ENCODE measurements at regions not wholly inside any gene's neighbourhood (a gene's known extent, or its start where the extent isn't known, plus 50 kb on each side); places are given as distances from the start of the nearest gene placed in this dataset.

- DNase-seq (ENCODE audit: low read depth, low spot score): no peak
- Mint-ChIP-seq H3K36me3 (ENCODE audit: low read depth) (no peaks in the 10 kb centered on the region), H3K9me3 (peaks cover 8% of the 10 kb centered on the region), H3K4me1 (peaks cover 9% of the 10 kb centered on the region), H3K27me3 (ENCODE audit: low read depth) (no peaks in the 10 kb centered on the region), H3K27ac (ENCODE audit: unreplicated experiment) (no peak overlapping the region), H3K4me3 (no peak overlapping the region)
- TF ChIP-seq CTCF (conservative IDR thresholded peaks at IDR 0.05): no peak
Measured at GRCh38 chr9:23524607-23525155, 301.4 kb downstream of the ELAVL2 start.

DNA sequence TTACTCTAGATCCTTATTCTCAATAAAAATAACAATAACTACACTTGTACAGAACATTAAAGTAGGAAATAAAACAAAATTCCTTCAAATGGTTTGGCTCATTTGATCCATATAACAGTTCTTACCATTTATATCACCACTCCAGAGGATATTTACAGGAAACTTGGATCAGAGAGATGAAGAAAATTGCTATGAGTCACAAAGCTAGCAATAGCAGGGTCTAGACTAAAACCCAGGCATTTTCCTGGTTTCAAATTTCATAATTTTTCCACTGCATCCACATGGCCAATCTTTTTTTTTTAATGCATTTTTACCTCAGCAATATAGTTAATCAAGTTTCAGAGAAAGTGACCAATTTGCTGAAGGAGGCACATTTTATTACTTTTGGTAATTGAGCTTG, 299.2 kb downstream of the ELAVL2 start:
- H3K27ac Mint-ChIP-seq (ENCODE audit: unreplicated experiment): no peak overlapping the region
- H3K27me3 Mint-ChIP-seq (ENCODE audit: low read depth): no peaks in the 10 kb centered on the region
- H3K36me3 Mint-ChIP-seq (ENCODE audit: low read depth): no peaks in the 10 kb centered on the region
- peaks cover 9% of the 10 kb centered on the region for H3K9me3 Mint-ChIP-seq
- peaks cover 9% of the 10 kb centered on the region for H3K4me1 Mint-ChIP-seq
- TF ChIP-seq CTCF (conservative IDR thresholded peaks at IDR 0.05): no peak
- no peak overlapping the region for H3K4me3 Mint-ChIP-seq
- no peak for DNase-seq (ENCODE audit: low read depth, low spot score)

DNA sequence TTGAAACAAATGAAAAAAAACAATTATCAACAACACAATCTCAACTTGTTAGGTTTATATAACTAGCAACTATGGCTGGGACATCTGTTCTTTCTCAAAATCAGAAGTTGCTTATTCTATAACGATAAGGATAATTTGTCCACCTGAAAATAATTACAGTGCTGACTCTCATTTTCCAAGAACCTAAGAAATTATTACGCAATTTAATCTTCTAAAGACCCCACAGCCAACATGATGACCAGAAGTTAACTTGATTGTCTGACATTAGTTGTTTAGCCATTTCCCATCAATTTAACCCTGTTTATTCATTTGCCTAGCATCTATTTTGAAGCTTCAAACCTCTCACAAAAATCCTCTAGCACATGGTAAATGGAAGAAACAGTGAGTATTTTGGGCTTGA, 293.8 kb downstream of the ELAVL2 start:
- Mint-ChIP-seq H3K27ac (ENCODE audit: unreplicated experiment) (no peak overlapping the region), H3K4me3 (no peak overlapping the region), H3K27me3 (ENCODE audit: low read depth) (no peaks in the 10 kb centered on the region), H3K9me3 (peaks cover 9% of the 10 kb centered on the region), H3K4me1 (peaks cover 31% of the 10 kb centered on the region), H3K36me3 (ENCODE audit: low read depth) (no peaks in the 10 kb centered on the region)
- no peak for DNase-seq (ENCODE audit: low read depth, low spot score)
- TF ChIP-seq CTCF (conservative IDR thresholded peaks at IDR 0.05): no peak

- DNase-seq (ENCODE audit: low read depth, low spot score): peak; percentile 62
- TF ChIP-seq CTCF (conservative IDR thresholded peaks at IDR 0.05): no peak
- peak overlapping the region; percentile 72 for H3K27ac Mint-ChIP-seq (ENCODE audit: unreplicated experiment)
- H3K4me1 Mint-ChIP-seq: peaks cover 53% of the 10 kb centered on the region
- no peaks in the 10 kb centered on the region for H3K9me3 Mint-ChIP-seq
- H3K27me3 Mint-ChIP-seq (ENCODE audit: low read depth): no peaks in the 10 kb centered on the region
- H3K4me3 Mint-ChIP-seq: peak overlapping the region; percentile 77
- no peaks in the 10 kb centered on the region for H3K36me3 Mint-ChIP-seq (ENCODE audit: low read depth)
Measured at GRCh38 chr9:23537192-23538066, 288.6 kb downstream of the ELAVL2 start.

GRCh38 chr9:23538067-23538402, 288.0 kb downstream of the ELAVL2 start:
- TF ChIP-seq CTCF (conservative IDR thresholded peaks at IDR 0.05): no peak
- H3K36me3 Mint-ChIP-seq (ENCODE audit: low read depth): no peaks in the 10 kb centered on the region
- H3K27ac Mint-ChIP-seq (ENCODE audit: unreplicated experiment): peak overlapping the region; percentile 72
- no peaks in the 10 kb centered on the region for H3K9me3 Mint-ChIP-seq
- peaks cover 54% of the 10 kb centered on the region for H3K4me1 Mint-ChIP-seq
- peak overlapping the region; percentile 77 for H3K4me3 Mint-ChIP-seq
- no peak for DNase-seq (ENCODE audit: low read depth, low spot score)
- no peaks in the 10 kb centered on the region for H3K27me3 Mint-ChIP-seq (ENCODE audit: low read depth)
